Stimulated activated CD4-positive, alpha-beta T cell treated with anti-CD3 and anti-CD28 coated beads, Interleukin-1b, Interleukin-23, amount 100 ng/mL, for 4 hours (primary cell): ENCODE measurements at regions not wholly inside any gene's neighbourhood (a gene's known extent, or its start where the extent isn't known, plus 50 kb on each side); places are given as distances from the start of the nearest gene placed in this dataset.
"Not testable (repeated sequence)": the region's sequence is repeated elsewhere in the genome, so short reads cannot be mapped to it uniquely, and the experiment has no call there.

Experiments used
- DNase-seq, 2 donors: peaks; one replicate each; pipeline ENCODE4 v3.0.0-alpha.2; 2020; ENCODE audit warnings: low read depth in 2 of 2

- DNase-seq: no peak
These were observed 334.7 kb upstream of the PIK3R1 start for GRCh38 chr5:67880876-67881275.

DNA sequence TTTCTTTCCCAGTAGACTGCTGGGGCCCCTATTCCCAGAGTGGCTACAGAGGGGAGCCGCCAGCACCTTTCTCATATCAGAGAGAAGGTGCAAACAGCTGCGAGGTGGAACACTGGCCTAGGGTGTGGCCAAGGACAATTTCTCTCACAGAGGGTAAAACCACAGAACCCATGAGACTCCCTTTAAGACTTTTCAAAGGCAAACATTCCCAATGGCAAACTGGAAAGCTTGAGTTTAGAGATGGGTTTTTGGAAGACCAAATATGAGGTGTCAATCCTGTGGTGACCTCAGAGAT is 335.1 kb upstream of the PIK3R1 start:
- DNase-seq: no peak

GRCh38 chr5:67879620-67880510 is 335.7 kb upstream of the PIK3R1 start:
- DNase-seq: no peak

GRCh38 chr5:67878933-67879332 is 336.6 kb upstream of the PIK3R1 start:
- DNase-seq: no peak

DNA sequence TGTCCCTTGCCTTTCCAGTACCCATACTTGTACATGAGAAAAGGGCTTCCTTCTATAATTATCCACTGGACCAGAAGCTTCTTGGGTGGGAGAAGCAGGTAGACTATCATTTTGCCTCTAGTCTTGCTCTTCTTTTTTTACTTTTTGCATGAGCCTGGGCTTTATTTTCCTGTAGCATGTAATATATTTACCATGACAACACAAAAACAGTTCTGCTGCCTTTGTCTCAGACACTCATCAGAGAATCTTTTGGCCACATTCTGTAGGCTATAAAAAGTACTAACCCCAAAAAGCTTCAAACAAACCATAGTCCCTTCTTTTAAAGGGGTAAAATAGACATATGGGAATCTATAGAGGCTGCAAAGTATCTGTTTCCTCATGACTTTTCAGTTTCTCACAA is 339.2 kb upstream of the PIK3R1 start:
- DNase-seq: no peak

- no peak for DNase-seq
These were observed 340.0 kb upstream of the PIK3R1 start for GRCh38 chr5:67875601-67876000.

DNA sequence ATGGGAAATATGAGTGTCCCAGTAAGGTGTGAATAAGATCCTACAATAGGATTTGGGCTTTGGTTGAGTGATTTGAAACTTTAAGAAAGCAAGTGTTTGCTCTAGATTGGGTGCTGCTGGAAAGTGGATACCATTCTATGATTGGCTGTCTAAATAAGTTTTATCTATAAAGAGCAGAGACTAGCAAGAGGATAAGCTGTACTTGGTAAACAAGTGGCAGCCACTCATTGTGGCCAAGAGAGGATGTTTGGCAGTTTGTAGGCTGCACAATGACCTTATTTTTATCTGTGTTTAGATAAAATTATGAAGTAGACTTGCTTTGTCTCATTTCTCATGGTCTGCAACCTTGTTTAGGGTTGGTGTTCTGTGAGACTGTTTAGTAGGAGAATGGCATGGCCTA is 341.6 kb upstream of the PIK3R1 start:
- no peak for DNase-seq

DNA sequence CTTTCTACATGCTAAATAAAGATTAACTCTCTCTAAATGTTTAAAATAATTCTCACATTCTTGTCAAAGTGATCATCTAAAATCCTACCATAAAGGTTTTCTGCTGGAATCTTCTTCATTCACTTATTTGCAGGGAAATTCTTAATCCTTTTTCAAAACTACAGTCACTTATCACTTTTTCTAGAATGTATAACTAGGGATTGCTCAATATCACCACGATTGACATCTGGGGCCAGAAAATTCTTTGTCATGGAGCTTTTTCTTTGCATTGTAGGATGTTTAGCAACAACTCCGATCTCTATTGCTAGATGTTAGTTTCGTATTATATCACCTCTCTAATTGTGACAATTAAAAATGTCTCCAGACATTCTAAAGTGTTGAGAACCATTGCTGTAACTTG is 344.9 kb upstream of the PIK3R1 start:
- no peak for DNase-seq

GRCh38 chr5:67864335-67864734 is 351.2 kb upstream of the PIK3R1 start:
- not testable (repeated sequence) for DNase-seq

DNA sequence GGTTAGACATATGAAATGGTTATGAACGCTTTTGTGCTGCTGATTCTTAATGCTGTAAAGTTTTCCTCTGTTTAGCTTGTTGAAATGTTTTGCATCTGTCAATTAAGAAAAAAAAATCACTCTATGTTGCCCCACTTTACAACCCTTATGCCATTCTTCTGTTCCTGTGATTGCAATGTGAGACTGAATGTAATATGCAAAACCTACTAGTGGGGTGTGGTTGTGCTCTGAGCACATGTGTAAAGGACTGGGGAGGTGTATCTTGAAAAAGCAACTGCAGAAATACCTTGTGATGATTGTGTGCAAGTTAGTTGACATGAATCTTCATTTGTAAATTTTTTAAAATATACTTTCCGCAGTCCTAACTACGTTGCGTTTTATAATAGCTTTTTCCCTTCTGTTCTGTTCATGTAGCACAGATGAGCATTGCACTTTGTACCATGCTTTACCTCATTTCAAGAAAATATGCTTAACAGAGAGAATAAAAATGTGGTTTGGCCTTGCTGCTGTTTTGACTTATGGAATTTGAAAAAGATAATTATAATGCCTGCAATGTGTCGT is 357.0 kb upstream of the PIK3R1 start:
- no peak for DNase-seq

DNA sequence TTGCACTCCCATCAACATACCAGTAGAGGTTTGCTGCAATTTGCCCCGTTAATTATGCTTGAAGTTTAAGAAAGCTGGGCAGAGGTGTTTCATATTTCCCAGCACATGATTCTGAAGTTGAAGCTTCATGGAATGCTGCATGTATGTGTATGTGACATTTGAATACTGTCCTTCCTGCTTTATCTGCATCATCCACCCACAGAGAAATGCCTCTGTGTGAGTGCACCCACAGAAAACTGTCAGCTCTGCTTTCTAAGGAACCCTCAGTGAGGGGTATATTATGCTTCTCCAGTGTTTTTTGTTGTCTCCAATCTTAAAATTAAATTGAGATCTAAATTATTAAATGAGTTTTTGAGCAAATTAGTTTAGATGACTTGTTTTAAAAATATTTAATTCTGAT is 358.1 kb upstream of the PIK3R1 start:
- no peak for DNase-seq

DNA sequence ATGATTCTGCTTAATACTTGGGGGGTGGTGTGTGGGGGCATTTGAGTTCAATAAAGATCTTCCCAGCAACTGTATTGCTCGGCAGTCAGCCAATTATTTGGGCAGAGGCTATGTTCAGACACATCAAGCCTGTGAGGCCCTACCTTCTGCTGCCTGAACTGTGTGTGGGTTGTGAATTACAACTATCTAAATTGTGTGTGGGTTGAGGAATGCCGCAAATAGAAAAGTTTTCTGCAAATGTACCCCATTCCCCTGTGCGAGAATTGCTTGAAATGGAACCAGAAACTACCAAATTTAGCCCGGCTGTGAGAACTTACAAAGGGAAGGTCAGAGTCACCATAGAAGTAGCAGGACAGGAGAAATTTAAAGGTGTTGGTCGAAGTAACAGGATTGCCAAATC is 360.0 kb upstream of the PIK3R1 start:
- DNase-seq: no peak

DNA sequence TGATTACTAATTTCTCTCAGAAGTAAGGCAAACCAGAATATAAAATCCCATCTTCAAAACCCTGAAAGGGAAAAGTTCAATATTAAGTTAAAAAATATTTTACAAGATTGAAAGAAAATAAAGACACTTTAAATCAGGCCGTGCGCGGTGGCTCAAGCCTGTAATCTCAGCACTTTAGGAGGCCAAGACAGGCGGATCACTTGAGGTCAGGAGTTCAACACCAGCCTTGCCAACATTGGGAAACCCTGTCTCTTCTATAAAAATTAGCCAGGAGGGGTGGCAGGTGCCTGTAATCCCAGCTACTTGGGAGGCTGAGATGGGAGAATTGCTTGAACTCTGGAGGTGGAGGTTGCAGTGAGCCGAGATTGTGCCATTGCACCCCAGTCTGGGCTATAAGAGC is 364.6 kb upstream of the PIK3R1 start:
- DNase-seq: not testable (repeated sequence)

DNA sequence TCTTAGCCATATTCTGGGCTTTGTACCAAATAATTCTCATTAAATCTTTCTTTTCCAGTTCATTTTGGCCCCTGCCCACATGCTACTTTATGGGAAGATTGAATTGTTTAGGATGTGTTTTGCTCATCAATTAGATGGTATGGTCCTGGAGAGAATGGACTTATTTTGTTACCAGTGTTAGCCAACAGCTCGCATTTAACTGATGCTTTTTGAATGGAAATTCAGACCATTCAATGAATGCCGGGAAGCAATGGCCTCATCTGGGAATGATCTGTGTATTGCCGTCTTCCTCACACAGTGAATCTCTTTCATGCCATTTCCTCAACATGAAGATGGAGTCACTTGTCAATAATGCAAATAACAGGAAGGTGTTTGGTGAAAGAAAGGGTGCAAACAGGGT is 370.6 kb upstream of the PIK3R1 start:
- DNase-seq: no peak

GRCh38 chr5:67842806-67843205 is 372.8 kb upstream of the PIK3R1 start:
- DNase-seq: no peak

DNA sequence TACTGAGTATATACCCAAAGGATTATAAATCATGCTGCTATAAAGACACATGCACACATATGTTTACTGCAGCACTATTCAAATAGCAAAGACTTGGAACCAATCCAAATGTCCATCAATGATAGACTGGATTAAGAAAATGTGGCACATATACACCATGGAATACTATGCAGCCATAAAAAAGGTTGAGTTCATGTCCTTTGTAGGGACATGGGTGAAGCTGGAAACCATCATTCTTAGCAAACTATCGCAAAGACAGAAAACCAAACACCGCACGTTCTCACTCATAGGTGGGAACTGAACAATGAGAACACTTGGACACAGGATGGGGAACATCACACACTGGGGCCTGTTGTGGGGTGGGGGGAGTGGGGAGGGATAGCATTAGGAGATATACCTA is 378.3 kb upstream of the PIK3R1 start:
- DNase-seq: not testable (repeated sequence)

GRCh38 chr5:67836496-67836895 is 379.1 kb upstream of the PIK3R1 start:
- not testable (repeated sequence) for DNase-seq

GRCh38 chr5:67831048-67831447 is 384.5 kb upstream of the PIK3R1 start:
- no peak for DNase-seq

- no peak for DNase-seq
These were observed 388.0 kb upstream of the PIK3R1 start for GRCh38 chr5:67827541-67827940.

- no peak for DNase-seq
These were observed 390.7 kb upstream of the PIK3R1 start for GRCh38 chr5:67824852-67825251.

DNA sequence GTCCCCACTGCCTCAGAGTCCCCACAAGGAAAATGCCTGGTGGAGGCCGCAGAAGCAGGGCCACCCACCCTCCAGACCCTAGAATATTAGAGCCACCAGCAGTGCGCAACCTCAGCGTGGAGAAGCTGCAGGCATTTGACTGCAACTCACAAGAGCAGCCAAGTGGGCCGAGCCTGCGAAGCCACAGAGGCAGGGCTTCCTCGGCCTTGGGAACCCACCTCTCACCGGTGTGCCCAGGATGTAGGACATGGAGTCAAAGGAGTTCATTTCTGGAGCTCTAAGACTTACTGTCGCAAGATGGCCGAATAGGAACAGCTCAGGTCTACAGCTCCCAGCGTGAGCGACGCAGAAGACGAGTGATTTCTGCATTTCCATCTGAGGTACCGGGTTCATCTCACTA is 397.9 kb upstream of the PIK3R1 start:
- DNase-seq: no peak

GRCh38 chr5:67816456-67816855 is 399.1 kb upstream of the PIK3R1 start:
- no peak for DNase-seq

GRCh38 chr5:67815455-67816391 is 399.8 kb upstream of the PIK3R1 start:
- no peak for DNase-seq
